NOMO-1 treated with dmso at 0.1 percent for 144 hours (cell line): ENCODE measurements at regions not wholly inside any gene's neighbourhood (a gene's known extent, or its start where the extent isn't known, plus 50 kb on each side); places are given as distances from the start of the nearest gene placed in this dataset.

ENCODE experiments used
- DNase-seq: peaks from one replicate; lab custom pipeline; 2025; ENCODE audit not compliant: unreplicated experiment; lab: John Stamatoyannopoulos, UW

GRCh38 chr18:60146220-60146960, 226.2 kb downstream of the MC4R start:
- DNase-seq = no peak

- no peak for DNase-seq
These were observed 226.8 kb downstream of the MC4R start for GRCh38 chr18:60145776-60146175.

DNA sequence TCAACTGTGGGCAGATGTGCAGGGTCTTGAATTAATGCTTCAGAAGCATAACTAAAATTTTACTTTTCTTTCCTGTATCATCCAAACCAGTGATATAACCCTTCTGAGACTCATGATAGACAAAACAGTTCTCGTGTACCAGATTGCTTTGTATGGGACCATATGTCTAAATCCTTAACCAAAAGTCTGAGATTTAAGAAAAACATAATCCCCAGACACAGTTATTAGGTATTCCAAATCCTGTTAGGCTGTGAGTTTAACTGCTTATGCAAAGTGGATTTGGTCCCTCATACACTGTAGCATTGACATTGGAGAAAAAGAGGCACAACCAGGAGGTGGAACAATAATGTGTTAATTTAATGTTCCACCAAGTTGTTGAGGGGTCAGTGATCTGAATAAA, 235.0 kb downstream of the PMAIP1 start:
- DNase-seq = no peak

DNA sequence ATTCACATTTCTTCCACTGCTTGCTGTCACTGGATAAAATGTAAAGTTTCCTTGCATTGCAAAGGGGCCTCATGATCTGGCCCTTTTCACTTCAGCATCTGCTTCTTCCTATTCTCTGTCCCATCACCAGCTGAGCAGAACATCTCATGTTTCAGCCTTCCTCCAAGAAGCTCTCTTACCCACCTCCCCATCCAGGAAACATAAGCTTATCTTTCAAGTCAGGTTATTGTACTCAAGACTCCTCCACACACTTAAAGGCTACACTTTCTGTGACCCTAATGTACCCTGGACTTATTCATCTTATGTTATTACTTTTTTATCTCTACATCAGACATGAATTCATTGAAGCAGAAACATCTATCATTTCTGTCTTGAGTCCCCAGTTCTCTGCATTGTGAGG, 230.5 kb downstream of the PMAIP1 start:
- no peak for DNase-seq

- DNase-seq = no peak
These were observed 223.2 kb downstream of the PMAIP1 start for GRCh38 chr18:60123031-60123430.

DNA sequence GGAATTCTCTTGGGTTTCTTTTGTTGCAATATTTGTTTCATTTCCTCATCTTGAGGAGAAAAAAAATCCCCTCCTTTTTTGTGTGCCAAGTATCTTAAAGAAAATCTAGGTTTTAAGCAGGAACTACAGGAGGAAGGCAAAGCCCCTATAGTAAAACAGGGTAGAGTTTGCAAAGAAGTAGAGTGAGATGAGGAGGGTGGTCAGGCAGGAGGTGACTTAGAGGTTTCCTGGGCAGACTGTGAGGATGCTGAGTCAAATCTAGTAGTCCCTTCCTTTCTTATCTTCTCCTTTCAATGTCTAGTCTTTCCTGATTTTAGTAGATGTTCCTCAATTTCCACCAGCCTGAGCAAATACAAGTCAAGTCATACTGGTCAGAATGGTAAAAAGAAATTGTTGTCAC, 222.5 kb downstream of the PMAIP1 start:
- DNase-seq = no peak

GRCh38 chr18:60120231-60120750, 220.5 kb downstream of the PMAIP1 start:
- no peak for DNase-seq

GRCh38 chr18:60117321-60117720, 217.5 kb downstream of the PMAIP1 start:
- no peak for DNase-seq

DNA sequence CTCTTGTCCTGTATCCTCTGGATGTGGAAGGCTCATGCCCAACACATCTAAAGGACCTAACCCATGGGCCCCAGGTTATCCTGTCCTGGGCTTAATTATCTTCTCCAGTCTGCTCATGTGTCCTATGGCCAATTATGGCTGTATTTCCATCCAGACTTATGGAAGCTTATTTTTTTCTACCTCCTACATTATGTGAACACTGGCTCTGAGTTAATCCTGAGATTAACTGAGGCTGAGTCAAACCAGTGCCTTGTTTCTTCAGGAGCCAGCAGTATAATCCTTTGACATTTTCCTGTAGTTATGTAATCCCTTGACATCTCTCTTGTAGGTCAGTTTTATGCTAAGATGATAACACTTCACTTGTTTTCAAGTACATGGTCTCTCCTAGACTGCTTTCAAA, 213.6 kb downstream of the PMAIP1 start:
- no peak for DNase-seq

DNA sequence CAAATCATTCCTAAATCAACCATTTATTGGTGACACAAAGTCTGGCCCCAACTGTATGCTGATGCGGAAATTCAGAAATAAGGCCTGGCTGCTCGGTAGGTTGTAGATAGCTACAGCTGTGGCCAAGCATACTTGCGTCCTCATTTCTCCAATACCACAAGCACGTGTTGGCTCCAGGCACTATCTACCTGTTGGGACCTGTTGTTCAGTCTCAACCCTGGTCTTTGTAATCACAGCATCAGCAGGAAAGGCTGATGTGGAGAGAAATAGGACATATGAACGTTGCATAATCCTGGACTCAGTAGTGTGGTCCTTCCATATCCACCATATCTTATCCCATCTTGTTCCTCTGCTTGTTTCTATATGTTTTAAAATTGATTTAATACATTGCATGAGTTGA, 212.6 kb downstream of the PMAIP1 start:
- DNase-seq = no peak

- DNase-seq = no peak
These were observed 211.7 kb downstream of the PMAIP1 start for GRCh38 chr18:60111525-60111924.

GRCh38 chr18:60110836-60111235, 211.0 kb downstream of the PMAIP1 start:
- no peak for DNase-seq

GRCh38 chr18:60100778-60101177, 201.0 kb downstream of the PMAIP1 start:
- DNase-seq = no peak

- no peak for DNase-seq
These were observed 199.9 kb downstream of the PMAIP1 start for GRCh38 chr18:60099709-60100108.

- DNase-seq = no peak
These were observed 196.6 kb downstream of the PMAIP1 start for GRCh38 chr18:60096428-60096827.

DNA sequence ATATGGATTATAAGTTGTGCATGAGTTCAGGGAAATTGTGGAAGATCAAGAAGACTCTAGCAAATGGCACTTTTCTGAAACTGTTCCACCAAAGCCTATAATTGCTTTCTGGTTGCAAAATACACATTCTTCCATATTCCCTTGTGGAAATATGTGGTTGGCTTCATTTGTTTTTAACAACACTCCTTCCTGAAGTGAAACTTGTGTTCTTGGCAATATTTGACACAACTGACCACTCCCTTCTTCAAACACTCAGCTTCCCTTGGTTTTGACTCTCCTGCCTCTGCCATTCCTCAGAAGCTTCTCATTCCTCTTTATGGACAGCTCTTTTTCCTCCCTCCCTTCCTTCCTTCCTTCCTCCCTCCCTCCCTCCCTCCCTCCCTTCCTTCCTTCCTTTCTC, 192.3 kb downstream of the PMAIP1 start:
- DNase-seq = no peak

DNA sequence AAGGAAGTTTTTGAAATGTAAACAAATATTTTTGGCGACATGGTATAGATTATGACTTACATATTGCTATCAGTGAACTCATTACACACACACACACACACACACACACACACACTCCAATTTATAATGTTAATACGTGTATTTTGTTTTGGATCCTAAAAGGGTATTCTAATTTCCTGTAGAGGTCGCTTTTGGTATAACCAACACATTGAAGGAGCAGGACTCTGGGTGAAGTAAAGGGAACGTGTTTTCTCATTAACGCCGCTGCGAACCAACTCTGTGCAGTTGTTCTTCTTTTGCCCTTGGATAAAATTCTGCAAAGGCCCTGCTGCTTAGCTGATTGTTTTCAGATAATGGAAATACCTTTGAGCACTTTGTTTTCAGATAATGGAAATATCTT, 190.4 kb downstream of the PMAIP1 start:
- DNase-seq = no peak

DNA sequence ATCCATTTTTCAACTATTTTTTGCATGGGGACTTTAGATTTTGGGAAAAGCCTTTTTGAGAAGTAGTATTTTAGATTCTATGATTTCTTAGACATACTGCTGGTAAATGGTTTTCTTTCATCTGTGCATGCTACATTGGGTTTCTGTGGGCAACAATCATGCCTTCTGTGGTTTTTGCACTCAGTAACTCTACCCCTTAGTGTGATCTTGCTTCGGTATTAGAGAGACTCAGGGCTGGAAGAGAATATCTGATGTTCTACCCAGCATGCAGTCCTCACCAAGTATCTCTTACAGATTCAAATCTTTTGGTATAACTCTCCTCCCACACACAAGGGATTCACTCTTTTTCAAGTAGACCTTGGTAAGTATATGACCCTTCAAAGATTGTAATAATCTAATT, 183.0 kb downstream of the PMAIP1 start:
- DNase-seq = no peak

DNA sequence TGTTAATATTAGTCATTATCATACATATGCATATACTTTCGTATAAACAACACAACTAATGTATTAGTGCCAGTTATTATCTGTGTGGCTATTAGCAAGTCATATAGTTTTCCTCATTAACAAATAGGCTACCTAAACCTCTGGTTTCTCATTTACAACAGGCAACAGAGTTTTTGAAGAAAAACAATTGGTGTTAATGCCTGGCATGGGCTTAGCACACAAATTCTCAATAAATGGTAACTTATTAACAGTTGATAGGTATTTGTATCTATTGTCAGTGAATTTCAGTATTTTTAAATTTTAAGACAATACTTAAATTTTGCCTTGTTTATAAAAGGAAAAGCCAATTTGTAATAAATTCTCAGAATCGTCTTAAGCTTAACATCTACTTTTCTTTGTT, 182.5 kb downstream of the PMAIP1 start:
- no peak for DNase-seq

DNA sequence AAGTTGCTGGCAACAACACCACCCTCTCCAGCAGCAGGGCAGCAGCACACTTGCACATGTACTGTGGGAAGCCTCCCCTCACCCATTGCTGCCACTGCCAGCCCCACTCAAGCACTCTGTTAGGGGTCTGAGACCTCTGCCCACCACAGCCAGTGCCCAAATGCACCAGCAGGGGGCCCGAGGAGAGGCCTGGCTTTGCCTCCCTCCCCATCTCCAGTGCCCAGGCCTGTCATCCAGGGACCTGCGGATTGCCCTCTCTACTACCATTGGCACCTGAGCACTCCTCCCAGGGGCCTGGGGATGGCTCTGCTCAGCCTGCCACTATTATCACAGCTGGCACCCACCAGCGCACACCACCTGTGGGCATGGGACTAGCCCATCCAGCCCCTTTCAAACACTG, 175.7 kb downstream of the PMAIP1 start:
- no peak for DNase-seq

DNA sequence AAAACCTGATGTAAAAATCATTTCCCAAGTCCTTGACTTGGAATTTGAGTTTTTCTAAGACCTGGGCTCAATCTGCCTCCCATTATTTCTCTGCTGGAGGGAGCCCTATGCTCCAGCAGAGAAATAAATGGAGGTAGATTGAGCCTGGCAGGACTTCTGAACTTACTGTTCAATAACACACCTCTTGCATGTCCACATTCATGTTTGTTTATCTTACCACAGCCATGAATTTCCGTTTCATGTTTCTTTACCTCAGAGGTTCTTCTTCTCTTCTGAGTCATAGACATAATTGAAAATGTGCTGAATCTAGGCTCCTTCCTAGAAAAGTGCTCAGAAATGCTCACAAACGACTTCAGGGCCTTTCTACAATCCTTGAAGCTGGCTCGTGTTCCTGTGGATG, 170.8 kb downstream of the PMAIP1 start:
- no peak for DNase-seq

DNA sequence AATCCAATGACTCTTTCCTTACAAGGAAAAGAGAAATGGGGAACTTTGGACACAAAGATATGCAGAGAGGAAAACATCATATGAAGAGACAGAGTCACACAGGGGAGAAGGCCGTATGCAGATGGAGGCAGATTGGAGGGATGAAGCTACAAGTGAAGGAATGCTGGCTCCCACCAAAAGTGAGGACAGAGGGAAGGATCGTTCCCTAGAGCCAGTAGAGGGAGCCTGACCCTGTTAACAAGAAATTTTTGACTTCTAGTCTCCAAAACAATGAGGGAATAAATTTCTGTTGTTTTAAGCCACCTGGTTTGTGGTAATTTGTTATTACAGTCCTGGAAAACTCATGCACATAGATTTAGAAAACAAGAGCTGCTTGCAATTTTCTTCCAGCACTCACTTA, 169.3 kb downstream of the PMAIP1 start:
- no peak for DNase-seq
